ENCODE measurements at regions not wholly inside any gene's neighbourhood (a gene's known extent, or its start where the extent isn't known, plus 50 kb on each side); places are given as distances from the start of the nearest gene placed in this dataset.
A peak's percentile ranks its signal among the peaks of the same experiment; 100 is the strongest.

- Histone ChIP-seq H3K36me3 (ENCODE audit: control insufficient read depth in 2 of 2, extremely low read depth in 1 of 2, insufficient read depth in 1 of 2, low read length in 1 of 2) (no peaks in the 10 kb centered on the region), H3K27ac (ENCODE audit: low read length) (no peak overlapping the region), H3K27me3 (replicated peaks in 1 of 2; ENCODE audit: control insufficient read depth in 2 of 2, extremely low read depth in 1 of 2, insufficient read depth in 2 of 2, low read length in 1 of 2) (peaks cover 0 to 20% of the 10 kb centered on the region in 2 experiments), H3K4me3 (ENCODE audit: control insufficient read depth in 1 of 2, extremely low read depth in 1 of 2, low read length in 1 of 2) (no peak overlapping the region), H3K9me3 (no peaks in the 10 kb centered on the region), H3K4me1 (ENCODE audit: control insufficient read depth in 1 of 2, extremely low read depth in 1 of 2, insufficient read depth in 2 of 2, low read length in 2 of 2) (peaks cover 7 to 9% of the 10 kb centered on the region in 2 experiments)
- Mint-ChIP-seq H3K4me1 (peaks cover 3 to 10% (median 10%) of the 10 kb centered on the region in 3 donors), H3K27ac (no peak overlapping the region), H3K36me3 (no peaks in the 10 kb centered on the region), H3K27me3 (peaks cover 0 to 15% of the 10 kb centered on the region in 2 donors), H3K9me3 (no peaks in the 10 kb centered on the region), H3K4me3 (no peak overlapping the region)
- ATAC-seq (replicated peaks in 1 of 4) = no peak
- no peak for DNase-seq
- ChIA-PET CTCF (interaction anchor here (0.6 to 1.3 kb wide), 3 partner anchors 422 to 1033 kb away, joined by 3 to 6 read pairs (median 3); no protein-coding TSS in a partner anchor), POLR2A (no interaction called here)
- no CpG with 5 or more reads among the region's 1 CpG for WGBS (ENCODE audit: insufficient coverage)
Observed at GRCh38 chr2:217715484-217715883, 287.3 kb downstream of the TNS1 start.

GRCh38 chr2:217714287-217714751 lies 288.5 kb downstream of the TNS1 start:
- 20% methylated on average over 3 of the region's 10 CpGs for WGBS (ENCODE audit: insufficient coverage)
- Histone ChIP-seq H3K27me3 (replicated peaks in 1 of 2; ENCODE audit: control insufficient read depth in 2 of 2, extremely low read depth in 1 of 2, insufficient read depth in 2 of 2, low read length in 1 of 2) (peaks cover 2 to 20% of the 10 kb centered on the region in 2 experiments), H3K36me3 (ENCODE audit: control insufficient read depth in 2 of 2, extremely low read depth in 1 of 2, insufficient read depth in 1 of 2, low read length in 1 of 2) (no peaks in the 10 kb centered on the region), H3K9me3 (no peaks in the 10 kb centered on the region), H3K27ac (ENCODE audit: low read length) (no peak overlapping the region), H3K4me3 (ENCODE audit: control insufficient read depth in 1 of 2, extremely low read depth in 1 of 2, low read length in 1 of 2) (no peak overlapping the region), H3K4me1 (ENCODE audit: control insufficient read depth in 1 of 2, extremely low read depth in 1 of 2, insufficient read depth in 2 of 2, low read length in 2 of 2) (peaks cover 7 to 9% of the 10 kb centered on the region in 2 experiments)
- Mint-ChIP-seq H3K27me3 (peaks cover 0 to 15% of the 10 kb centered on the region in 2 donors), H3K36me3 (no peaks in the 10 kb centered on the region), H3K4me1 (peaks cover 3 to 10% (median 10%) of the 10 kb centered on the region in 3 donors), H3K4me3 (no peak overlapping the region), H3K27ac (no peak overlapping the region), H3K9me3 (no peaks in the 10 kb centered on the region)
- POLR2A ChIA-PET = no interaction called here
- DNase-seq = no peak
- CTCF ChIA-PET = no interaction called here
- ATAC-seq (replicated peaks in 1 of 4) = no peak

- Histone ChIP-seq H3K9me3 (no peaks in the 10 kb centered on the region), H3K36me3 (ENCODE audit: control insufficient read depth in 2 of 2, extremely low read depth in 1 of 2, insufficient read depth in 1 of 2, low read length in 1 of 2) (no peaks in the 10 kb centered on the region), H3K27ac (ENCODE audit: low read length) (no peak overlapping the region), H3K27me3 (replicated peaks in 1 of 2; ENCODE audit: control insufficient read depth in 2 of 2, extremely low read depth in 1 of 2, insufficient read depth in 2 of 2, low read length in 1 of 2) (peaks cover 2 to 20% of the 10 kb centered on the region in 2 experiments), H3K4me1 (ENCODE audit: control insufficient read depth in 1 of 2, extremely low read depth in 1 of 2, insufficient read depth in 2 of 2, low read length in 2 of 2) (peaks cover 7 to 9% of the 10 kb centered on the region in 2 experiments), H3K4me3 (ENCODE audit: control insufficient read depth in 1 of 2, extremely low read depth in 1 of 2, low read length in 1 of 2) (no peak overlapping the region)
- Mint-ChIP-seq H3K4me1 (peaks cover 3 to 10% (median 10%) of the 10 kb centered on the region in 3 donors), H3K36me3 (no peaks in the 10 kb centered on the region), H3K9me3 (no peaks in the 10 kb centered on the region), H3K27me3 (peaks cover 0 to 15% of the 10 kb centered on the region in 2 donors), H3K27ac (no peak overlapping the region), H3K4me3 (no peak overlapping the region)
- CTCF ChIA-PET = interaction anchor here (0.5 to 2.2 kb wide), 27 partner anchors 9 to 1196 kb away, joined by 3 to 17 read pairs (median 3); no protein-coding TSS in a partner anchor
- DNase-seq (peak; percentile 29 to 74 (median 55)), ATAC-seq (replicated peaks in 1 of 4) (peak in 3 of 4 experiments; percentile 63 to 70 (median 70))
- 33% methylated on average over 12 of the region's 16 CpGs for WGBS (ENCODE audit: insufficient coverage)
- POLR2A ChIA-PET = no interaction called here
Observed at GRCh38 chr2:217713395-217714286, 289.2 kb downstream of the TNS1 start.

GRCh38 chr2:217712431-217712830 lies 290.4 kb downstream of the TNS1 start:
- H3K9me3 ChIP-seq = no peaks in the 10 kb centered on the region
- POLR2A ChIA-PET = no interaction called here
- H3K36me3 ChIP-seq (ENCODE audit: control insufficient read depth in 2 of 2, extremely low read depth in 1 of 2, insufficient read depth in 1 of 2, low read length in 1 of 2) = no peaks in the 10 kb centered on the region
- H3K9me3 Mint-ChIP-seq = no peaks in the 10 kb centered on the region
- ATAC-seq (replicated peaks in 1 of 4) (no peak), DNase-seq (no peak)
- H3K27me3 ChIP-seq (replicated peaks in 1 of 2; ENCODE audit: control insufficient read depth in 2 of 2, extremely low read depth in 1 of 2, insufficient read depth in 2 of 2, low read length in 1 of 2) = peaks cover 2 to 20% of the 10 kb centered on the region in 2 experiments
- H3K4me1 Mint-ChIP-seq = peaks cover 3 to 10% (median 10%) of the 10 kb centered on the region in 3 donors
- no peak overlapping the region for H3K4me3 Mint-ChIP-seq
- no peak overlapping the region for H3K27ac ChIP-seq (ENCODE audit: low read length)
- H3K36me3 Mint-ChIP-seq = no peaks in the 10 kb centered on the region
- H3K4me3 ChIP-seq (ENCODE audit: control insufficient read depth in 1 of 2, extremely low read depth in 1 of 2, low read length in 1 of 2) = no peak overlapping the region
- 98% methylated on average over 6 of the region's 7 CpGs for WGBS (ENCODE audit: insufficient coverage)
- CTCF ChIA-PET = interaction anchor here (0.6 to 2.2 kb wide), 11 partner anchors 10 to 1194 kb away, joined by 3 to 17 read pairs (median 4); no protein-coding TSS in a partner anchor
- H3K27ac Mint-ChIP-seq = no peak overlapping the region
- H3K27me3 Mint-ChIP-seq = peaks cover 0 to 13% of the 10 kb centered on the region in 2 donors
- H3K4me1 ChIP-seq (ENCODE audit: control insufficient read depth in 1 of 2, extremely low read depth in 1 of 2, insufficient read depth in 2 of 2, low read length in 2 of 2) = peaks cover 7 to 9% of the 10 kb centered on the region in 2 experiments

GRCh38 chr2:217711188-217711587 lies 291.6 kb downstream of the TNS1 start:
- Mint-ChIP-seq H3K4me1 (peaks cover 3 to 10% (median 10%) of the 10 kb centered on the region in 3 donors), H3K9me3 (no peaks in the 10 kb centered on the region), H3K27ac (no peak overlapping the region), H3K4me3 (no peak overlapping the region), H3K36me3 (no peaks in the 10 kb centered on the region), H3K27me3 (peaks cover 0 to 11% of the 10 kb centered on the region in 2 donors)
- no peaks in the 10 kb centered on the region for H3K36me3 ChIP-seq (ENCODE audit: control insufficient read depth in 2 of 2, extremely low read depth in 1 of 2, insufficient read depth in 1 of 2, low read length in 1 of 2)
- H3K4me1 ChIP-seq (ENCODE audit: control insufficient read depth in 1 of 2, extremely low read depth in 1 of 2, insufficient read depth in 2 of 2, low read length in 2 of 2) = peaks cover 7 to 9% of the 10 kb centered on the region in 2 experiments
- no peak overlapping the region for H3K4me3 ChIP-seq (ENCODE audit: control insufficient read depth in 1 of 2, extremely low read depth in 1 of 2, low read length in 1 of 2)
- no peak overlapping the region for H3K27ac ChIP-seq (ENCODE audit: low read length)
- no peaks in the 10 kb centered on the region for H3K9me3 ChIP-seq
- POLR2A ChIA-PET = interaction anchor here in 1 of 2 donors (0.7 kb wide), 1 partner anchor 12 kb away, joined by 3 read pairs; no protein-coding TSS in a partner anchor
- 53% methylated on average over 3 of the region's 4 CpGs for WGBS (ENCODE audit: insufficient coverage)
- peaks cover 2 to 20% of the 10 kb centered on the region in 2 experiments for H3K27me3 ChIP-seq (replicated peaks in 1 of 2; ENCODE audit: control insufficient read depth in 2 of 2, extremely low read depth in 1 of 2, insufficient read depth in 2 of 2, low read length in 1 of 2)
- no peak for DNase-seq
- ATAC-seq (replicated peaks in 1 of 4) = no peak
- CTCF ChIA-PET = no interaction called here

GRCh38 chr2:217710211-217710765 lies 292.5 kb downstream of the TNS1 start:
- ATAC-seq (replicated peaks in 1 of 4) (no peak), DNase-seq (no peak)
- H3K27me3 Mint-ChIP-seq = peaks cover 0 to 8% of the 10 kb centered on the region in 2 donors
- peaks cover 3 to 10% (median 10%) of the 10 kb centered on the region in 3 donors for H3K4me1 Mint-ChIP-seq
- Histone ChIP-seq H3K9me3 (no peaks in the 10 kb centered on the region), H3K4me3 (ENCODE audit: control insufficient read depth in 1 of 2, extremely low read depth in 1 of 2, low read length in 1 of 2) (no peak overlapping the region), H3K4me1 (ENCODE audit: control insufficient read depth in 1 of 2, extremely low read depth in 1 of 2, insufficient read depth in 2 of 2, low read length in 2 of 2) (peaks cover 7 to 9% of the 10 kb centered on the region in 2 experiments), H3K27me3 (replicated peaks in 1 of 2; ENCODE audit: control insufficient read depth in 2 of 2, extremely low read depth in 1 of 2, insufficient read depth in 2 of 2, low read length in 1 of 2) (peaks cover 2 to 20% of the 10 kb centered on the region in 2 experiments), H3K36me3 (ENCODE audit: control insufficient read depth in 2 of 2, extremely low read depth in 1 of 2, insufficient read depth in 1 of 2, low read length in 1 of 2) (no peaks in the 10 kb centered on the region), H3K27ac (ENCODE audit: low read length) (no peak overlapping the region)
- ChIA-PET CTCF (no interaction called here), POLR2A (no interaction called here)
- no peak overlapping the region for H3K4me3 Mint-ChIP-seq
- H3K36me3 Mint-ChIP-seq = no peaks in the 10 kb centered on the region
- 92% methylated on average over 1 of the region's 1 CpG for WGBS (ENCODE audit: insufficient coverage)
- no peaks in the 10 kb centered on the region for H3K9me3 Mint-ChIP-seq
- no peak overlapping the region for H3K27ac Mint-ChIP-seq
